ENCODE measurements at regions not wholly inside any gene's neighbourhood (a gene's known extent, or its start where the extent isn't known, plus 50 kb on each side); places are given as distances from the start of the nearest gene placed in this dataset.

- DNase-seq, result peak; percentile 36
Observed at GRCh38 chr3:34260271-34261000, 462.0 kb downstream of the PDCD6IP start.

GRCh38 chr3:34261001-34261385 lies 462.6 kb downstream of the PDCD6IP start:
- peak; percentile 5 for DNase-seq

GRCh38 chr3:34263101-34263621 lies 464.7 kb downstream of the PDCD6IP start:
- DNase-seq, result no peak

- no peak for DNase-seq
Observed at GRCh38 chr3:34264337-34265041, 466.1 kb downstream of the PDCD6IP start.

GRCh38 chr3:34267088-34267487 lies 468.7 kb downstream of the PDCD6IP start:
- DNase-seq, result no peak

GRCh38 chr3:34268032-34268709 lies 469.7 kb downstream of the PDCD6IP start:
- DNase-seq, result no peak

GRCh38 chr3:34275811-34276210 lies 477.4 kb downstream of the PDCD6IP start:
- DNase-seq, result no peak

- DNase-seq, result no peak
Observed at GRCh38 chr3:34276342-34276741, 477.9 kb downstream of the PDCD6IP start.

- DNase-seq, result no peak
Observed at GRCh38 chr3:34277110-34277509, 478.7 kb downstream of the PDCD6IP start.

- DNase-seq, result no peak
Observed at GRCh38 chr3:34279901-34280300, 481.5 kb downstream of the PDCD6IP start.

GRCh38 chr3:34283751-34284150 lies 485.3 kb downstream of the PDCD6IP start:
- DNase-seq, result no peak

- no peak for DNase-seq
Observed at GRCh38 chr3:34284959-34285826, 486.8 kb downstream of the PDCD6IP start.

GRCh38 chr3:34285827-34286188 lies 487.4 kb downstream of the PDCD6IP start:
- DNase-seq, result no peak

- DNase-seq, result no peak
Observed at GRCh38 chr3:34292605-34293300, 494.3 kb downstream of the PDCD6IP start.

GRCh38 chr3:34294240-34294639 lies 495.8 kb downstream of the PDCD6IP start:
- DNase-seq, result no peak

GRCh38 chr3:34296796-34297195 lies 498.4 kb downstream of the PDCD6IP start:
- DNase-seq, result no peak

- DNase-seq, result no peak
Observed at GRCh38 chr3:34298653-34299052, 500.2 kb downstream of the PDCD6IP start.

GRCh38 chr3:34300621-34301020 lies 502.2 kb downstream of the PDCD6IP start:
- no peak for DNase-seq

GRCh38 chr3:34301313-34301712 lies 502.9 kb downstream of the PDCD6IP start:
- no peak for DNase-seq

- no peak for DNase-seq
Observed at GRCh38 chr3:34305266-34305665, 506.8 kb downstream of the PDCD6IP start.

GRCh38 chr3:34312684-34313083 lies 514.3 kb downstream of the PDCD6IP start:
- no peak for DNase-seq

- no peak for DNase-seq
Observed at GRCh38 chr3:34319881-34320280, 521.5 kb downstream of the PDCD6IP start.
